Osteocyte (in vitro differentiated cells): ENCODE measurements at regions not wholly inside any gene's neighbourhood (a gene's known extent, or its start where the extent isn't known, plus 50 kb on each side); places are given as distances from the start of the nearest gene placed in this dataset.

ENCODE experiments used
- DNase-seq: peaks from one replicate; pipeline ENCODE4 v3.0.0; 2021; ENCODE audit warnings: mixed read lengths; ENCODE audit not compliant: unreplicated experiment; ENCODE audit errors: extremely low spot score
- H3K27ac Mint-ChIP-seq: one replicate; pipeline ENCODE4 v1.8.0; 2021; ENCODE audit warnings: mild to moderate bottlenecking, mixed read lengths; ENCODE audit not compliant: unreplicated experiment
- H3K27me3 Mint-ChIP-seq: one replicate; pipeline ENCODE4 v1.8.0; 2021; ENCODE audit warnings: mixed read lengths; ENCODE audit not compliant: unreplicated experiment
- H3K36me3 Mint-ChIP-seq: one replicate; pipeline ENCODE4 v1.8.0; 2021; ENCODE audit warnings: mixed read lengths; ENCODE audit not compliant: unreplicated experiment
- H3K4me1 Mint-ChIP-seq: one replicate; pipeline ENCODE4 v1.8.0; 2021; ENCODE audit warnings: mixed read lengths; ENCODE audit not compliant: unreplicated experiment
- H3K4me3 Mint-ChIP-seq: one replicate; pipeline ENCODE4 v1.8.0; 2021; ENCODE audit warnings: mild to moderate bottlenecking, moderate library complexity, mixed read lengths; ENCODE audit not compliant: unreplicated experiment
- H3K9me3 Mint-ChIP-seq: one replicate; pipeline ENCODE4 v1.8.0; 2021; ENCODE audit warnings: mixed read lengths; ENCODE audit not compliant: unreplicated experiment
- TF ChIP-seq, protein P1 (sequence below): fragments of 200-600 bp; sonication (generic); IDR thresholded peaks from 2 replicates; pipeline ENCODE4 v1.5.0; 2021; ENCODE audit warnings: antibody characterized with exemption, mild to moderate bottlenecking, moderate library complexity

DNA sequence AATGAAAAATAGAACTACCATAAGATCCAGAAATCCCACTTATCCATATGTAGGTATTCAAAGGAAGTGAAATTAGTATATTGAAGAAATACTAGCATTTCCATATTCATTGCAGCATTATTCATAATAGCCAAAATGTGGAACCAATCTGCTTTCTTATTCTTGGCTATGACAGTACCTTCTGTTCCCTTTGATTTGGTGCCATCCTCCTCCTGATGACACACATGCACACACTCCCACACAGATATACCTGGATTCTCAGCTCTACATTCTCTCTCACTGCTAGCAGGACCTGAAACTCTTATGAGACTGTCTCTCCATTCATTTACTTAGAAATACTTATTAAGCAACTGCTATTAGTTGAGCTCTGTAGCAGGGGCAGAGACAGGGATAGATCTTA, 582.6 kb upstream of the TENM4 start:
- Mint-ChIP-seq H3K4me3 (no peak overlapping the region), H3K9me3 (peaks cover 11% of the 10 kb centered on the region), H3K36me3 (no peaks in the 10 kb centered on the region), H3K27me3 (peaks cover 2% of the 10 kb centered on the region), H3K4me1 (no peaks in the 10 kb centered on the region), H3K27ac (no peak overlapping the region)
- no peak for DNase-seq
- TF ChIP-seq, protein P1, sequence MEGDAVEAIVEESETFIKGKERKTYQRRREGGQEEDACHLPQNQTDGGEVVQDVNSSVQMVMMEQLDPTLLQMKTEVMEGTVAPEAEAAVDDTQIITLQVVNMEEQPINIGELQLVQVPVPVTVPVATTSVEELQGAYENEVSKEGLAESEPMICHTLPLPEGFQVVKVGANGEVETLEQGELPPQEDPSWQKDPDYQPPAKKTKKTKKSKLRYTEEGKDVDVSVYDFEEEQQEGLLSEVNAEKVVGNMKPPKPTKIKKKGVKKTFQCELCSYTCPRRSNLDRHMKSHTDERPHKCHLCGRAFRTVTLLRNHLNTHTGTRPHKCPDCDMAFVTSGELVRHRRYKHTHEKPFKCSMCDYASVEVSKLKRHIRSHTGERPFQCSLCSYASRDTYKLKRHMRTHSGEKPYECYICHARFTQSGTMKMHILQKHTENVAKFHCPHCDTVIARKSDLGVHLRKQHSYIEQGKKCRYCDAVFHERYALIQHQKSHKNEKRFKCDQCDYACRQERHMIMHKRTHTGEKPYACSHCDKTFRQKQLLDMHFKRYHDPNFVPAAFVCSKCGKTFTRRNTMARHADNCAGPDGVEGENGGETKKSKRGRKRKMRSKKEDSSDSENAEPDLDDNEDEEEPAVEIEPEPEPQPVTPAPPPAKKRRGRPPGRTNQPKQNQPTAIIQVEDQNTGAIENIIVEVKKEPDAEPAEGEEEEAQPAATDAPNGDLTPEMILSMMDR = no peak

DNA sequence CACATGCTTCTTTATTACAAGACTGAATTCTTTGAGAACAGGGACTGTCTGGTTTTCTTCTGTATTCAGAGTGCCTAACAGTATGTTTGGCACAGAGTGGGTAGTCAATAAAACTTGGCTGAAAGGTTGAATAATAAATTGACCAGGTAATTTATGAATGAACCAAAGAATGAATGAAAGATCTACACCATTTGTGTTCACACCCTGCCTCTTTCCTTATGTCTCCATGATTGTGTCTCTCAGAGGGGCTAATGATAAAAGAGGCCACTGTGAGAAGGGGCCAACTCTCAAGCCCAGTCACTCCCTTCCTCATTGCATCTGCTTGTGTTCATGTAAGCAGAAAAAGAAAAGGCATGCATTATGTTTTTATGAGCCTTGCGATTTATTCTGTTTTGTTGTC, 569.7 kb upstream of the TENM4 start:
- no peak for DNase-seq
- TF ChIP-seq, protein P1 = no peak
- Mint-ChIP-seq H3K27me3 (no peaks in the 10 kb centered on the region), H3K4me1 (no peaks in the 10 kb centered on the region), H3K9me3 (peaks cover 4% of the 10 kb centered on the region), H3K36me3 (no peaks in the 10 kb centered on the region), H3K27ac (no peak overlapping the region), H3K4me3 (no peak overlapping the region)

DNA sequence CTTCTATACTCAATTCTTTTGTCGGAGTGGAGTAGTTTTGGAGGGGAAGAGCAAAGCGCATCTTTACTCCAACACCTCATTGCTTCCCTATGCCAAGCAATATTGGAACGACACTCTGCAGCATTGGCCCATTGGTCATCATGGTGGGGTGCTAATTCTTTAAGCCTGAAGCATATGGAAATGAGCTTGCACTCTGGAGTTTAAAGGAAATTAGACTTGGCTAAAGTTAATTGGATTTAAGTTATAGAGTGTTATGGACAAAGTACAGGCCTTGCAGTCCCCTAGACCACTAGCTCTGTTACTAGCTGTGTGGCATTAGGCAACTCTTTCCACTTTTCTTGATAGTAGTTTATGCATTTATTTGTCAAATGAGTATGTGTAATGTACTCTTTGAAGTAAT, 568.3 kb upstream of the TENM4 start:
- TF ChIP-seq, protein P1 = no peak
- no peak for DNase-seq
- no peaks in the 10 kb centered on the region for H3K36me3 Mint-ChIP-seq
- H3K9me3 Mint-ChIP-seq = peaks cover 4% of the 10 kb centered on the region
- no peak overlapping the region for H3K4me3 Mint-ChIP-seq
- H3K4me1 Mint-ChIP-seq = no peaks in the 10 kb centered on the region
- H3K27ac Mint-ChIP-seq = no peak overlapping the region
- no peaks in the 10 kb centered on the region for H3K27me3 Mint-ChIP-seq

- Mint-ChIP-seq H3K9me3 (peaks cover 4% of the 10 kb centered on the region), H3K36me3 (no peaks in the 10 kb centered on the region), H3K4me1 (no peaks in the 10 kb centered on the region), H3K27ac (no peak overlapping the region), H3K27me3 (no peaks in the 10 kb centered on the region), H3K4me3 (no peak overlapping the region)
- no peak for DNase-seq
- TF ChIP-seq, protein P1 = no peak
Observed at GRCh38 chr11:80007616-80008015, 566.8 kb upstream of the TENM4 start.

- Mint-ChIP-seq H3K4me1 (no peaks in the 10 kb centered on the region), H3K27me3 (peaks cover 2% of the 10 kb centered on the region), H3K9me3 (no peaks in the 10 kb centered on the region), H3K4me3 (no peak overlapping the region), H3K27ac (no peak overlapping the region), H3K36me3 (no peaks in the 10 kb centered on the region)
- TF ChIP-seq, protein P1 = no peak
- DNase-seq = no peak
Observed at GRCh38 chr11:79990141-79990540, 549.3 kb upstream of the TENM4 start.
